Osteocyte (in vitro differentiated cells): ENCODE measurements at regions not wholly inside any gene's neighbourhood (a gene's known extent, or its start where the extent isn't known, plus 50 kb on each side); places are given as distances from the start of the nearest gene placed in this dataset.

ENCODE experiments used
- DNase-seq: peaks from one replicate; pipeline ENCODE4 v3.0.0; 2021; ENCODE audit warnings: mixed read lengths; ENCODE audit not compliant: unreplicated experiment; ENCODE audit errors: extremely low spot score
- H3K27ac Mint-ChIP-seq: one replicate; pipeline ENCODE4 v1.8.0; 2021; ENCODE audit warnings: mild to moderate bottlenecking, mixed read lengths; ENCODE audit not compliant: unreplicated experiment
- H3K27me3 Mint-ChIP-seq: one replicate; pipeline ENCODE4 v1.8.0; 2021; ENCODE audit warnings: mixed read lengths; ENCODE audit not compliant: unreplicated experiment
- H3K36me3 Mint-ChIP-seq: one replicate; pipeline ENCODE4 v1.8.0; 2021; ENCODE audit warnings: mixed read lengths; ENCODE audit not compliant: unreplicated experiment
- H3K4me1 Mint-ChIP-seq: one replicate; pipeline ENCODE4 v1.8.0; 2021; ENCODE audit warnings: mixed read lengths; ENCODE audit not compliant: unreplicated experiment
- H3K4me3 Mint-ChIP-seq: one replicate; pipeline ENCODE4 v1.8.0; 2021; ENCODE audit warnings: mild to moderate bottlenecking, moderate library complexity, mixed read lengths; ENCODE audit not compliant: unreplicated experiment
- H3K9me3 Mint-ChIP-seq: one replicate; pipeline ENCODE4 v1.8.0; 2021; ENCODE audit warnings: mixed read lengths; ENCODE audit not compliant: unreplicated experiment
- CTCF ChIP-seq: fragments of 200-600 bp; sonication (generic); IDR thresholded peaks from 2 replicates; pipeline ENCODE4 v1.5.0; 2021; ENCODE audit warnings: antibody characterized with exemption, mild to moderate bottlenecking, moderate library complexity

GRCh38 chr2:239630618-239631286, 229.9 kb upstream of the HDAC4 start:
- no peaks in the 10 kb centered on the region for H3K27me3 Mint-ChIP-seq
- H3K4me1 Mint-ChIP-seq = no peaks in the 10 kb centered on the region
- no peaks in the 10 kb centered on the region for H3K36me3 Mint-ChIP-seq
- no peak for DNase-seq
- TF ChIP-seq CTCF = no peak
- H3K4me3 Mint-ChIP-seq = no peak overlapping the region
- no peak overlapping the region for H3K27ac Mint-ChIP-seq
- peaks cover 22% of the 10 kb centered on the region for H3K9me3 Mint-ChIP-seq

GRCh38 chr2:239629926-239630617, 229.3 kb upstream of the HDAC4 start:
- TF ChIP-seq CTCF = no peak
- H3K27ac Mint-ChIP-seq = no peak overlapping the region

GRCh38 chr2:239626961-239627592, 226.3 kb upstream of the HDAC4 start:
- H3K27me3 Mint-ChIP-seq = no peaks in the 10 kb centered on the region
- H3K27ac Mint-ChIP-seq = no peak overlapping the region
- no peak for DNase-seq
- no peak for TF ChIP-seq CTCF
- no peaks in the 10 kb centered on the region for H3K36me3 Mint-ChIP-seq
- H3K4me1 Mint-ChIP-seq = no peaks in the 10 kb centered on the region
- no peak overlapping the region for H3K4me3 Mint-ChIP-seq
- H3K9me3 Mint-ChIP-seq = peaks cover 15% of the 10 kb centered on the region

More at GRCh38 chr2:239629926-239630617, 229.3 kb upstream of the HDAC4 start:
- no peaks in the 10 kb centered on the region for H3K27me3 Mint-ChIP-seq
- H3K36me3 Mint-ChIP-seq = no peaks in the 10 kb centered on the region
- H3K4me1 Mint-ChIP-seq = no peaks in the 10 kb centered on the region
- H3K9me3 Mint-ChIP-seq = peaks cover 22% of the 10 kb centered on the region
- DNase-seq = no peak
- no peak overlapping the region for H3K4me3 Mint-ChIP-seq

- Mint-ChIP-seq H3K27ac (no peak overlapping the region), H3K4me3 (no peak overlapping the region), H3K9me3 (peaks cover 15% of the 10 kb centered on the region), H3K27me3 (no peaks in the 10 kb centered on the region), H3K4me1 (no peaks in the 10 kb centered on the region), H3K36me3 (no peaks in the 10 kb centered on the region)
- no peak for TF ChIP-seq CTCF
- no peak for DNase-seq
Measured at GRCh38 chr2:239625971-239626734, 225.3 kb upstream of the HDAC4 start.
